ENCODE measurements at regions not wholly inside any gene's neighbourhood (a gene's known extent, or its start where the extent isn't known, plus 50 kb on each side); places are given as distances from the start of the nearest gene placed in this dataset.

- DNase-seq, result no peak
- no peak overlapping the region for H3K18ac ChIP-seq (ENCODE audit: low read depth in 1 of 2, low read length in 2 of 2)
- H3K36me3 ChIP-seq (ENCODE audit: control insufficient read depth in 1 of 2, insufficient read depth in 2 of 2, low read depth in 1 of 2, low read length in 2 of 2), result no peaks in the 10 kb centered on the region
- H3K79me1 ChIP-seq (replicated peaks; ENCODE audit: low read length, poor library complexity, severe bottlenecking), result no peaks in the 10 kb centered on the region
- H2BK5ac ChIP-seq (ENCODE audit: low read depth, low read length, poor library complexity, severe bottlenecking), result no peak overlapping the region
- no peaks in the 10 kb centered on the region for H3K9me3 ChIP-seq (ENCODE audit: control insufficient read depth, low read length)
- H2BK15ac ChIP-seq (ENCODE audit: low read depth, poor library complexity, severe bottlenecking), result no peak overlapping the region
- H4K91ac ChIP-seq (ENCODE audit: low read length), result no peak overlapping the region
- no peak overlapping the region for H3K4me2 ChIP-seq (ENCODE audit: low read length, poor library complexity, severe bottlenecking)
- no peak overlapping the region for H3K9ac ChIP-seq (ENCODE audit: low read length)
- 64% methylated on average over 2 of the region's 2 CpGs for WGBS
- H3K4me3 ChIP-seq (ENCODE audit: insufficient read depth in 1 of 2, low read depth in 1 of 2, low read length in 2 of 2), result no peak overlapping the region
- H2AFZ ChIP-seq (ENCODE audit: low read depth, low read length), result no peak overlapping the region
- H3K23ac ChIP-seq (ENCODE audit: low read length in 2 of 2), result no peak overlapping the region
- H2BK12ac ChIP-seq (ENCODE audit: low read length in 2 of 2), result no peak overlapping the region
- no peak overlapping the region for H3K14ac ChIP-seq (ENCODE audit: low read length in 2 of 2)
- no peak overlapping the region for H4K8ac ChIP-seq (ENCODE audit: low read length)
- H2AK5ac ChIP-seq (ENCODE audit: low read length, severe bottlenecking), result no peak overlapping the region
- H3K27ac ChIP-seq (ENCODE audit: low read length, poor library complexity, severe bottlenecking), result no peak overlapping the region
- H2BK120ac ChIP-seq (ENCODE audit: low read depth, low read length), result no peak overlapping the region
- H3K4ac ChIP-seq (ENCODE audit: low read depth in 1 of 2, low read length in 2 of 2), result no peak overlapping the region
- H3K4me1 ChIP-seq (ENCODE audit: control insufficient read depth, insufficient read depth, low read depth, low read length), result peaks cover 6% of the 10 kb centered on the region
- no peaks in the 10 kb centered on the region for H3K27me3 ChIP-seq (ENCODE audit: control insufficient read depth in 1 of 2, insufficient read depth in 1 of 2, low read length in 2 of 2)
These were observed 78.1 kb upstream of the AKAP13 start for GRCh38 chr15:85302271-85302670.

GRCh38 chr15:85305050-85305449, 75.4 kb upstream of the AKAP13 start:
- no peak overlapping the region for H2BK5ac ChIP-seq (ENCODE audit: low read depth, low read length, poor library complexity, severe bottlenecking)
- H2AFZ ChIP-seq (ENCODE audit: low read depth, low read length), result no peak overlapping the region
- no peaks in the 10 kb centered on the region for H3K27me3 ChIP-seq (ENCODE audit: control insufficient read depth in 1 of 2, insufficient read depth in 1 of 2, low read length in 2 of 2)
- no peak overlapping the region for H2AK5ac ChIP-seq (ENCODE audit: low read length, severe bottlenecking)
- H3K18ac ChIP-seq (ENCODE audit: low read depth in 1 of 2, low read length in 2 of 2), result no peak overlapping the region
- H2BK12ac ChIP-seq (ENCODE audit: low read length in 2 of 2), result no peak overlapping the region
- H3K4me1 ChIP-seq (ENCODE audit: control insufficient read depth, insufficient read depth, low read depth, low read length), result no peaks in the 10 kb centered on the region
- no peak overlapping the region for H2BK120ac ChIP-seq (ENCODE audit: low read depth, low read length)
- H4K8ac ChIP-seq (ENCODE audit: low read length), result no peak overlapping the region
- H2BK15ac ChIP-seq (ENCODE audit: low read depth, poor library complexity, severe bottlenecking), result no peak overlapping the region
- WGBS, result 100% methylated on average over 1 of the region's 2 CpGs
- no peak overlapping the region for H3K4me2 ChIP-seq (ENCODE audit: low read length, poor library complexity, severe bottlenecking)
- no peak overlapping the region for H3K4me3 ChIP-seq (ENCODE audit: insufficient read depth in 1 of 2, low read depth in 1 of 2, low read length in 2 of 2)
- no peak overlapping the region for H3K4ac ChIP-seq (ENCODE audit: low read depth in 1 of 2, low read length in 2 of 2)
- no peaks in the 10 kb centered on the region for H3K36me3 ChIP-seq (ENCODE audit: control insufficient read depth in 1 of 2, insufficient read depth in 2 of 2, low read depth in 1 of 2, low read length in 2 of 2)
- H4K91ac ChIP-seq (ENCODE audit: low read length), result no peak overlapping the region
- no peak overlapping the region for H3K9ac ChIP-seq (ENCODE audit: low read length)
- no peak overlapping the region for H3K23ac ChIP-seq (ENCODE audit: low read length in 2 of 2)
- no peaks in the 10 kb centered on the region for H3K9me3 ChIP-seq (ENCODE audit: control insufficient read depth, low read length)
- no peaks in the 10 kb centered on the region for H3K79me1 ChIP-seq (replicated peaks; ENCODE audit: low read length, poor library complexity, severe bottlenecking)
- no peak for DNase-seq
- no peak overlapping the region for H3K27ac ChIP-seq (ENCODE audit: low read length, poor library complexity, severe bottlenecking)
- H3K14ac ChIP-seq (ENCODE audit: low read length in 2 of 2), result no peak overlapping the region

- H2AFZ ChIP-seq (ENCODE audit: low read depth, low read length), result no peak overlapping the region
- whole genome bisulfite sequencing, result 96% methylated on average over 5 of the region's 5 CpGs
- H2BK12ac ChIP-seq (ENCODE audit: low read length in 2 of 2), result no peak overlapping the region
These were observed 73.3 kb upstream of the AKAP13 start for GRCh38 chr15:85306946-85307686.

GRCh38 chr15:85307687-85308045, 72.7 kb upstream of the AKAP13 start:
- Histone ChIP-seq H3K4me2 (ENCODE audit: low read length, poor library complexity, severe bottlenecking) (no peak overlapping the region), H3K9ac (ENCODE audit: low read length) (no peak overlapping the region), H2AK5ac (ENCODE audit: low read length, severe bottlenecking) (no peak overlapping the region), H3K27ac (ENCODE audit: low read length, poor library complexity, severe bottlenecking) (no peak overlapping the region), H2AFZ (ENCODE audit: low read depth, low read length) (no peak overlapping the region), H3K4ac (ENCODE audit: low read depth in 1 of 2, low read length in 2 of 2) (no peak overlapping the region), H4K91ac (ENCODE audit: low read length) (no peak overlapping the region), H3K14ac (ENCODE audit: low read length in 2 of 2) (no peak overlapping the region), H3K9me3 (ENCODE audit: control insufficient read depth, low read length) (no peaks in the 10 kb centered on the region), H2BK12ac (ENCODE audit: low read length in 2 of 2) (no peak overlapping the region), H3K4me3 (ENCODE audit: insufficient read depth in 1 of 2, low read depth in 1 of 2, low read length in 2 of 2) (no peak overlapping the region), H3K27me3 (ENCODE audit: control insufficient read depth in 1 of 2, insufficient read depth in 1 of 2, low read length in 2 of 2) (no peaks in the 10 kb centered on the region), H3K18ac (ENCODE audit: low read depth in 1 of 2, low read length in 2 of 2) (no peak overlapping the region), H2BK5ac (ENCODE audit: low read depth, low read length, poor library complexity, severe bottlenecking) (no peak overlapping the region), H3K23ac (ENCODE audit: low read length in 2 of 2) (no peak overlapping the region), H4K8ac (ENCODE audit: low read length) (no peak overlapping the region), H3K79me1 (replicated peaks; ENCODE audit: low read length, poor library complexity, severe bottlenecking) (no peaks in the 10 kb centered on the region), H3K36me3 (ENCODE audit: control insufficient read depth in 1 of 2, insufficient read depth in 2 of 2, low read depth in 1 of 2, low read length in 2 of 2) (no peaks in the 10 kb centered on the region), H2BK120ac (ENCODE audit: low read depth, low read length) (no peak overlapping the region), H3K4me1 (ENCODE audit: control insufficient read depth, insufficient read depth, low read depth, low read length) (no peaks in the 10 kb centered on the region), H2BK15ac (ENCODE audit: low read depth, poor library complexity, severe bottlenecking) (no peak overlapping the region)
- WGBS, result 89% methylated on average over 2 of the region's 2 CpGs
- DNase-seq, result no peak

More at GRCh38 chr15:85306946-85307686, 73.3 kb upstream of the AKAP13 start:
- Histone ChIP-seq H3K23ac (ENCODE audit: low read length in 2 of 2) (no peak overlapping the region), H3K4me3 (ENCODE audit: insufficient read depth in 1 of 2, low read depth in 1 of 2, low read length in 2 of 2) (no peak overlapping the region), H3K18ac (ENCODE audit: low read depth in 1 of 2, low read length in 2 of 2) (no peak overlapping the region), H3K27ac (ENCODE audit: low read length, poor library complexity, severe bottlenecking) (no peak overlapping the region), H3K4ac (ENCODE audit: low read depth in 1 of 2, low read length in 2 of 2) (no peak overlapping the region), H3K14ac (ENCODE audit: low read length in 2 of 2) (no peak overlapping the region), H3K27me3 (ENCODE audit: control insufficient read depth in 1 of 2, insufficient read depth in 1 of 2, low read length in 2 of 2) (no peaks in the 10 kb centered on the region), H2BK15ac (ENCODE audit: low read depth, poor library complexity, severe bottlenecking) (no peak overlapping the region), H3K9ac (ENCODE audit: low read length) (no peak overlapping the region), H3K9me3 (ENCODE audit: control insufficient read depth, low read length) (no peaks in the 10 kb centered on the region), H3K4me1 (ENCODE audit: control insufficient read depth, insufficient read depth, low read depth, low read length) (no peaks in the 10 kb centered on the region), H4K91ac (ENCODE audit: low read length) (no peak overlapping the region), H3K79me1 (replicated peaks; ENCODE audit: low read length, poor library complexity, severe bottlenecking) (no peaks in the 10 kb centered on the region), H2BK120ac (ENCODE audit: low read depth, low read length) (no peak overlapping the region), H3K4me2 (ENCODE audit: low read length, poor library complexity, severe bottlenecking) (no peak overlapping the region), H2AK5ac (ENCODE audit: low read length, severe bottlenecking) (no peak overlapping the region), H4K8ac (ENCODE audit: low read length) (no peak overlapping the region), H3K36me3 (ENCODE audit: control insufficient read depth in 1 of 2, insufficient read depth in 2 of 2, low read depth in 1 of 2, low read length in 2 of 2) (no peaks in the 10 kb centered on the region), H2BK5ac (ENCODE audit: low read depth, low read length, poor library complexity, severe bottlenecking) (no peak overlapping the region)
- no peak for DNase-seq

Data from mesenchymal stem cell (in vitro differentiated cells and primary cell).